ENCODE measurements at regions not wholly inside any gene's neighbourhood (a gene's known extent, or its start where the extent isn't known, plus 50 kb on each side); places are given as distances from the start of the nearest gene placed in this dataset.

DNA sequence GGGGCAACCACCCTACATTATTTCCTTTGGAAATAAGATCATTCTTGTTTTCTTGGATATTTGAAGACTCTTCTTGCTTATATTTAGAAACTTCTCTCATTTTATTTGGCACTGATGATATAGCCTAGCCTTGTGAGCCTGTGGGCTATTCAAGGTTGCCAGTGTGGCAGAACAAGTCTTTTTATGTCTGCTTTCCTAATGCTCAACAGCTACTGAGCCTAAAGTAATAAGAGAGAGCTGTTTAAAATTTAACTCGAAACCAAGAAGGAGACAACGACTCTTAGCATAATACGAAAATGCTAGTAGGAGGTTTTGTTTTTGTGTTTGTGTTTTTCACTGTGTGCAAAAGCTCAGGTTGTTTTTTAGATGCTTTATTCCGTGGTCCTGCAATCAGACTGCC, 104.0 kb upstream of the CPM start:
- Histone ChIP-seq H3K9me3 (no peaks in the 10 kb centered on the region), H3K27ac (replicated peaks in 1 of 4) (no peak overlapping the region), H3K4me1 (no peaks in the 10 kb centered on the region), H3K27me3 (no peaks in the 10 kb centered on the region), H3K36me3 (no peaks in the 10 kb centered on the region), H3K4me3 (no peak overlapping the region)
- WGBS = 86% methylated on average over 4 of the region's 4 CpGs
- intact Hi-C loops (cut with DNase I) = no loop called here
- no peak for DNase-seq (ENCODE audit: extremely low spot score)
- TF ChIP-seq EP300 (IDR thresholded peaks at IDR 0.05) = no peak
- TF ChIP-seq, protein P1, sequence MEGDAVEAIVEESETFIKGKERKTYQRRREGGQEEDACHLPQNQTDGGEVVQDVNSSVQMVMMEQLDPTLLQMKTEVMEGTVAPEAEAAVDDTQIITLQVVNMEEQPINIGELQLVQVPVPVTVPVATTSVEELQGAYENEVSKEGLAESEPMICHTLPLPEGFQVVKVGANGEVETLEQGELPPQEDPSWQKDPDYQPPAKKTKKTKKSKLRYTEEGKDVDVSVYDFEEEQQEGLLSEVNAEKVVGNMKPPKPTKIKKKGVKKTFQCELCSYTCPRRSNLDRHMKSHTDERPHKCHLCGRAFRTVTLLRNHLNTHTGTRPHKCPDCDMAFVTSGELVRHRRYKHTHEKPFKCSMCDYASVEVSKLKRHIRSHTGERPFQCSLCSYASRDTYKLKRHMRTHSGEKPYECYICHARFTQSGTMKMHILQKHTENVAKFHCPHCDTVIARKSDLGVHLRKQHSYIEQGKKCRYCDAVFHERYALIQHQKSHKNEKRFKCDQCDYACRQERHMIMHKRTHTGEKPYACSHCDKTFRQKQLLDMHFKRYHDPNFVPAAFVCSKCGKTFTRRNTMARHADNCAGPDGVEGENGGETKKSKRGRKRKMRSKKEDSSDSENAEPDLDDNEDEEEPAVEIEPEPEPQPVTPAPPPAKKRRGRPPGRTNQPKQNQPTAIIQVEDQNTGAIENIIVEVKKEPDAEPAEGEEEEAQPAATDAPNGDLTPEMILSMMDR (IDR thresholded peaks at IDR 0.05) = no peak
- no peak for TF ChIP-seq POLR2A (IDR thresholded peaks at IDR 0.05; ENCODE audit: low read depth)
- no peak for TF ChIP-seq POLR2AphosphoS5 (IDR thresholded peaks at IDR 0.05)

DNA sequence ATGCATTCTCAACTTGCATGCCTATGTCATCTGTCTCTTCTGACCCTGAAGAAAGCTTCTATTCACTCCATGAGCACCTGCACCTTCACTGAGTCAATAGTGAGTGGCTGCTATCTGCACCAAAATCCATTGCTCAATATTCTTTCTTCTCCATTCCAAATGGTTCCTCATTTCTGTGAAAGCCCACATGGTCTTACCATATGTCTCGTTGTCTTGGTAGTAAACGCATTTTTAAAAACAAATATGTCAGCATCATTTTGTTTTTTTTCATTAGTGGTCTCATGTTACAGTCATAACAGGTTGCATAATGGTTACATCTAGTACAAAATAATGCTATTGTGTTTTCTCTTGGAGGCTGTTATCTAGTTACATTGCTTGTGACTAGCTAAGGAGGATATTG, 106.9 kb upstream of the CPM start:
- TF ChIP-seq EP300 (IDR thresholded peaks at IDR 0.05) = no peak
- no peak for TF ChIP-seq POLR2A (IDR thresholded peaks at IDR 0.05; ENCODE audit: low read depth)
- TF ChIP-seq POLR2AphosphoS5 (IDR thresholded peaks at IDR 0.05) = no peak
- TF ChIP-seq, protein P1 (IDR thresholded peaks at IDR 0.05) = no peak
- H3K27me3 ChIP-seq = no peaks in the 10 kb centered on the region
- intact Hi-C loops (cut with DNase I) = no loop called here
- H3K9me3 ChIP-seq = no peaks in the 10 kb centered on the region
- H3K4me3 ChIP-seq = no peak overlapping the region
- H3K36me3 ChIP-seq = no peaks in the 10 kb centered on the region
- no peaks in the 10 kb centered on the region for H3K4me1 ChIP-seq
- no peak overlapping the region for H3K27ac ChIP-seq (replicated peaks in 1 of 4)
- 90% methylated on average over 2 of the region's 2 CpGs for WGBS
- DNase-seq (ENCODE audit: extremely low spot score) = no peak

DNA sequence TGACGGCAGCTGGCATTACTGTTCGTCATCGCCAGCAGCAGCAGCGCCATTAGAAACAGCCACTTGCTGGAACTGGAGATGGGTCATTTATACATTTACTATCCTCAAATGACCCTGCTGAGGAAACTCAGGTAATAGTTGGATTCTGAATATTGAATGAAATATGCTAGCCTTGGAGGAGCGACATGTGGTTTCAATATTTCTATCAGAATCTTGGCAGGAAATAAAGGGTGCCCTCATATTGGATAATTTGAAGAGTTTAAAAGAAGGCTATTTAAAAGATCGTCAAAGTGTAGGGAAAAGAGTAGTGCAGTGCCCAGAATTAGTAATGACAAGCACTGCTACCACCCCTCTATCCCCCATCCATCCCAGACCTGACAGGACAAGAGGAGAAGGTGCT, 109.6 kb upstream of the CPM start:
- TF ChIP-seq, protein P1 (IDR thresholded peaks at IDR 0.05) = no peak
- TF ChIP-seq EP300 (IDR thresholded peaks at IDR 0.05) (no peak), POLR2A (IDR thresholded peaks at IDR 0.05; ENCODE audit: low read depth) (no peak), POLR2AphosphoS5 (IDR thresholded peaks at IDR 0.05) (no peak)
- Histone ChIP-seq H3K27ac (replicated peaks in 1 of 4) (no peak overlapping the region), H3K9me3 (no peaks in the 10 kb centered on the region), H3K27me3 (no peaks in the 10 kb centered on the region), H3K4me1 (no peaks in the 10 kb centered on the region), H3K36me3 (no peaks in the 10 kb centered on the region), H3K4me3 (no peak overlapping the region)
- intact Hi-C loops (cut with DNase I) = no loop called here
- DNase-seq (ENCODE audit: extremely low spot score) = no peak
- 89% methylated on average over 6 of the region's 6 CpGs for WGBS

DNA sequence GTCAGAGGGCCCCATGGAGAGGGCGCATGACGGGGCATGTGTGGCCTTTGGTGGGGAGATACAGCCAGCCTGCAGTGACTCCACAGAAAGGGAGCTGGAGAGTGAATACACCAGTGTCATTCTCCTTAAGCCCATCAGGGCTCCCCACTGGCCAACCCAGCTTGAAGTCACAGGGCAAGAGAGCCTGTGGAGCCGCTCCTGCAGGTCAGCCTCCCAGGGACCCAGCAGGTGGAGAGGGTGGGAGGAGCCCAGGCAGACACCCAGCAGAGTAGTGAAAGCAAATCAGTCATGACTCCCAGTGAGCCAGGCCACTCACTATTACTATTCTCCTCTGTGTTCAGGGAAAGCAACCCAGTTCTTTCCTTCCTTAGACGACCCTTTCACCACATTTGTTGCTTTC, 110.0 kb upstream of the CPM start:
- WGBS = 63% methylated on average over 3 of the region's 4 CpGs
- H3K4me3 ChIP-seq = no peak overlapping the region
- H3K27me3 ChIP-seq = no peaks in the 10 kb centered on the region
- no peak for DNase-seq (ENCODE audit: extremely low spot score)
- no peak for TF ChIP-seq EP300 (IDR thresholded peaks at IDR 0.05)
- TF ChIP-seq POLR2A (IDR thresholded peaks at IDR 0.05; ENCODE audit: low read depth) = no peak
- TF ChIP-seq POLR2AphosphoS5 (IDR thresholded peaks at IDR 0.05) = no peak
- TF ChIP-seq, protein P1 (IDR thresholded peaks at IDR 0.05) = no peak
- intact Hi-C loops (cut with DNase I) = no loop called here
- H3K36me3 ChIP-seq = no peaks in the 10 kb centered on the region
- no peaks in the 10 kb centered on the region for H3K4me1 ChIP-seq
- H3K27ac ChIP-seq (replicated peaks in 1 of 4) = no peak overlapping the region
- no peaks in the 10 kb centered on the region for H3K9me3 ChIP-seq

DNA sequence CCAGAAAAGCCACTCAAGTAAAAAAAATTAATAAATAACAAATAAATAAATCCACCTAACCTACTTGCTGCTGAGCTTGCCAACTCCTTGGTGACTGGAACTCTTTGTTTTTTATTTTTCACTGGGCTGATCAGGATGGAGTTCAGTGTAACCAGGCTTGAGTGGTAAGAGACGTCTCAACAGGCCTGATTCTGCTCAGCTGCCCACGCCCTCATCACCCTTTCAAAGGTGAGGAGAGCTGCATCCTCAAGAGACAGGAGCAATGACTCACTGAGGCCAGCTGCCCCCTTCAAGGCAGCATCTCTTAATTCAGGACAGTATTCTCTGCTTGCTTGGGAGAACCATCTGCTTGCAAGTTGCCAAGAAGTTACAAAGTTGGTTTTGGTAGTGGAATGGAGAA, 111.9 kb upstream of the CPM start:
- 76% methylated on average over 2 of the region's 2 CpGs for WGBS
- TF ChIP-seq POLR2AphosphoS5 (IDR thresholded peaks at IDR 0.05) (no peak), POLR2A (IDR thresholded peaks at IDR 0.05; ENCODE audit: low read depth) (no peak), EP300 (IDR thresholded peaks at IDR 0.05) (no peak)
- TF ChIP-seq, protein P1 (IDR thresholded peaks at IDR 0.05) = no peak
- no peaks in the 10 kb centered on the region for H3K9me3 ChIP-seq
- intact Hi-C loops (cut with DNase I) = no loop called here
- H3K27ac ChIP-seq (replicated peaks in 1 of 4) = no peak overlapping the region
- no peaks in the 10 kb centered on the region for H3K27me3 ChIP-seq
- peak; percentile 62 for DNase-seq (ENCODE audit: extremely low spot score)
- no peak overlapping the region for H3K4me3 ChIP-seq
- H3K36me3 ChIP-seq = no peaks in the 10 kb centered on the region
- H3K4me1 ChIP-seq = no peaks in the 10 kb centered on the region

All from esophagus muscularis mucosa (tissue), 4 donors.